ENCODE measurements at regions not wholly inside any gene's neighbourhood (a gene's known extent, or its start where the extent isn't known, plus 50 kb on each side); places are given as distances from the start of the nearest gene placed in this dataset.

- no peak overlapping the region for H3K4me3 ChIP-seq (ENCODE audit: severe bottlenecking)
- TF ChIP-seq, protein P1, sequence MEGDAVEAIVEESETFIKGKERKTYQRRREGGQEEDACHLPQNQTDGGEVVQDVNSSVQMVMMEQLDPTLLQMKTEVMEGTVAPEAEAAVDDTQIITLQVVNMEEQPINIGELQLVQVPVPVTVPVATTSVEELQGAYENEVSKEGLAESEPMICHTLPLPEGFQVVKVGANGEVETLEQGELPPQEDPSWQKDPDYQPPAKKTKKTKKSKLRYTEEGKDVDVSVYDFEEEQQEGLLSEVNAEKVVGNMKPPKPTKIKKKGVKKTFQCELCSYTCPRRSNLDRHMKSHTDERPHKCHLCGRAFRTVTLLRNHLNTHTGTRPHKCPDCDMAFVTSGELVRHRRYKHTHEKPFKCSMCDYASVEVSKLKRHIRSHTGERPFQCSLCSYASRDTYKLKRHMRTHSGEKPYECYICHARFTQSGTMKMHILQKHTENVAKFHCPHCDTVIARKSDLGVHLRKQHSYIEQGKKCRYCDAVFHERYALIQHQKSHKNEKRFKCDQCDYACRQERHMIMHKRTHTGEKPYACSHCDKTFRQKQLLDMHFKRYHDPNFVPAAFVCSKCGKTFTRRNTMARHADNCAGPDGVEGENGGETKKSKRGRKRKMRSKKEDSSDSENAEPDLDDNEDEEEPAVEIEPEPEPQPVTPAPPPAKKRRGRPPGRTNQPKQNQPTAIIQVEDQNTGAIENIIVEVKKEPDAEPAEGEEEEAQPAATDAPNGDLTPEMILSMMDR (IDR thresholded peaks at IDR 0.05; ENCODE audit: poor library complexity, severe bottlenecking): no peak
- H3K36me3 ChIP-seq (ENCODE audit: low read depth): no peaks in the 10 kb centered on the region
- no peaks in the 10 kb centered on the region for H3K9me3 ChIP-seq (ENCODE audit: severe bottlenecking)
- H3K4me1 ChIP-seq (ENCODE audit: insufficient read depth, poor library complexity, severe bottlenecking): no peaks in the 10 kb centered on the region
- no peak overlapping the region for H3K27ac ChIP-seq (ENCODE audit: poor library complexity, severe bottlenecking)
- peaks cover 9% of the 10 kb centered on the region for H3K27me3 ChIP-seq (ENCODE audit: insufficient read depth, poor library complexity, severe bottlenecking)
- DNase-seq (ENCODE audit: low spot score) (no peak), ATAC-seq (ENCODE audit: low read depth) (no peak)
These were observed 261.5 kb downstream of the PARP8 start for GRCh38 chr5:50927953-50928352.

- Histone ChIP-seq H3K36me3 (ENCODE audit: low read depth) (no peaks in the 10 kb centered on the region), H3K4me3 (ENCODE audit: severe bottlenecking) (no peak overlapping the region), H3K4me1 (ENCODE audit: insufficient read depth, poor library complexity, severe bottlenecking) (no peaks in the 10 kb centered on the region), H3K9me3 (ENCODE audit: severe bottlenecking) (no peaks in the 10 kb centered on the region), H3K27ac (ENCODE audit: poor library complexity, severe bottlenecking) (no peak overlapping the region), H3K27me3 (ENCODE audit: insufficient read depth, poor library complexity, severe bottlenecking) (peaks cover 9% of the 10 kb centered on the region)
- DNase-seq (ENCODE audit: low spot score) (no peak), ATAC-seq (ENCODE audit: low read depth) (no peak)
- TF ChIP-seq, protein P1 (IDR thresholded peaks at IDR 0.05; ENCODE audit: poor library complexity, severe bottlenecking): no peak
These were observed 262.7 kb downstream of the PARP8 start for GRCh38 chr5:50929174-50929573.

DNA sequence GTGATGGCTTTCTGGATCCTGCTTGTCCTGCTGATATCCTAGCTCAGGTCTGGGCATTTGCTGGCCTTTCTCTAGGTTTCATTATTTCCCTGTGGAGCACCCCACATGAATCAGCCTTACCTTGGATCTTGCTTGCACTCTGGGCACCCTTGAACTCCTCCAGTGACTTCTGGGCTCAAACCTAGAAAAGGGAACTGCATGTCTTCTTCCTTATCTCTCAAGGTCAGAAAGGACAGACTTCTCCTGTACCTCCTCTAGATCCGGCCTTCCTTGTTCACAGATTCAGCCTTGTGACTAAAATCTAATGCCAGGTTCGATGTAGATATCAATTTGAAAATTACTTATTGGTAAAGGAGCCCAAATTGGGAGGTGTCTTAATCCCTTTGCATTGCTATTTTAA, 267.9 kb downstream of the PARP8 start:
- Histone ChIP-seq H3K9me3 (ENCODE audit: severe bottlenecking) (no peaks in the 10 kb centered on the region), H3K27ac (ENCODE audit: poor library complexity, severe bottlenecking) (no peak overlapping the region), H3K36me3 (ENCODE audit: low read depth) (no peaks in the 10 kb centered on the region), H3K27me3 (ENCODE audit: insufficient read depth, poor library complexity, severe bottlenecking) (peaks cover 6% of the 10 kb centered on the region), H3K4me1 (ENCODE audit: insufficient read depth, poor library complexity, severe bottlenecking) (no peaks in the 10 kb centered on the region), H3K4me3 (ENCODE audit: severe bottlenecking) (no peak overlapping the region)
- DNase-seq (ENCODE audit: low spot score) (no peak), ATAC-seq (ENCODE audit: low read depth) (no peak)
- TF ChIP-seq, protein P1 (IDR thresholded peaks at IDR 0.05; ENCODE audit: poor library complexity, severe bottlenecking): no peak

GRCh38 chr5:50945139-50945538, 278.7 kb downstream of the PARP8 start:
- H3K9me3 ChIP-seq (ENCODE audit: severe bottlenecking): no peaks in the 10 kb centered on the region
- TF ChIP-seq, protein P1 (IDR thresholded peaks at IDR 0.05; ENCODE audit: poor library complexity, severe bottlenecking): no peak
- no peak for ATAC-seq (ENCODE audit: low read depth)

GRCh38 chr5:50947906-50948683, 281.7 kb downstream of the PARP8 start:
- no peak overlapping the region for H3K27ac ChIP-seq (ENCODE audit: poor library complexity, severe bottlenecking)
- H3K27me3 ChIP-seq (ENCODE audit: insufficient read depth, poor library complexity, severe bottlenecking): peaks cover 22% of the 10 kb centered on the region
- no peaks in the 10 kb centered on the region for H3K36me3 ChIP-seq (ENCODE audit: low read depth)
- H3K9me3 ChIP-seq (ENCODE audit: severe bottlenecking): no peaks in the 10 kb centered on the region
- no peak for ATAC-seq (ENCODE audit: low read depth)
- H3K4me1 ChIP-seq (ENCODE audit: insufficient read depth, poor library complexity, severe bottlenecking): no peaks in the 10 kb centered on the region
- TF ChIP-seq, protein P1 (IDR thresholded peaks at IDR 0.05; ENCODE audit: poor library complexity, severe bottlenecking): no peak
- H3K4me3 ChIP-seq (ENCODE audit: severe bottlenecking): no peak overlapping the region
- no peak for DNase-seq (ENCODE audit: low spot score)

More at GRCh38 chr5:50945139-50945538, 278.7 kb downstream of the PARP8 start:
- no peak overlapping the region for H3K27ac ChIP-seq (ENCODE audit: poor library complexity, severe bottlenecking)
- H3K4me3 ChIP-seq (ENCODE audit: severe bottlenecking): no peak overlapping the region
- no peaks in the 10 kb centered on the region for H3K4me1 ChIP-seq (ENCODE audit: insufficient read depth, poor library complexity, severe bottlenecking)
- DNase-seq (ENCODE audit: low spot score): no peak
- peaks cover 4% of the 10 kb centered on the region for H3K27me3 ChIP-seq (ENCODE audit: insufficient read depth, poor library complexity, severe bottlenecking)
- H3K36me3 ChIP-seq (ENCODE audit: low read depth): no peaks in the 10 kb centered on the region

Data from RWPE2 (cell line).